BE2C (cell line): ENCODE measurements at regions not wholly inside any gene's neighbourhood (a gene's known extent, or its start where the extent isn't known, plus 50 kb on each side); places are given as distances from the start of the nearest gene placed in this dataset.

Source experiments
- DNase-seq: peaks from one replicate; pipeline ENCODE4 v3.0.0-alpha.2; 2020
- H3K27me3 ChIP-seq: fragments of 250-450 bp; sonication (Bioruptor Pico); 2 replicates; pipeline ENCODE4 v1.5.1; 2020; ENCODE audit warnings: mild to moderate bottlenecking
- H3K36me3 ChIP-seq: fragments of 250-450 bp; sonication (Bioruptor Pico); 2 replicates; pipeline ENCODE4 v1.5.1; 2020; ENCODE audit warnings: mild to moderate bottlenecking
- H3K4me1 ChIP-seq: fragments of 250-450 bp; sonication (Bioruptor Pico); 2 replicates; pipeline ENCODE4 v1.5.1; 2020
- H3K4me3 ChIP-seq: 2 replicates; pipeline ENCODE4 v1.5.1; 2011; ENCODE audit warnings: low read depth, low read length
- H3K9me3 ChIP-seq: fragments of 250-450 bp; sonication (Bioruptor Pico); 2 replicates; pipeline ENCODE4 v1.5.1; 2020
- CTCF ChIP-seq: IDR thresholded peaks from 2 replicates; pipeline ENCODE4 v1.5.1; 2012; ENCODE audit warnings: mild to moderate bottlenecking, low read depth, low read length

- no peaks in the 10 kb centered on the region for H3K4me1 ChIP-seq
- no peak for TF ChIP-seq CTCF
- H3K27me3 ChIP-seq = no peaks in the 10 kb centered on the region
- DNase-seq = no peak
- no peak overlapping the region for H3K4me3 ChIP-seq
- no peaks in the 10 kb centered on the region for H3K9me3 ChIP-seq
- no peaks in the 10 kb centered on the region for H3K36me3 ChIP-seq
These were observed 578.4 kb upstream of the NCAM2 start for GRCh38 chr21:20419772-20420171.

- peak; percentile 19; the same call in 1 of the 2 replicates for TF ChIP-seq CTCF
- Histone ChIP-seq H3K9me3 (no peaks in the 10 kb centered on the region), H3K27me3 (no peaks in the 10 kb centered on the region), H3K36me3 (no peaks in the 10 kb centered on the region), H3K4me1 (no peaks in the 10 kb centered on the region), H3K4me3 (no peak overlapping the region)
- DNase-seq = no peak
These were observed 573.3 kb upstream of the NCAM2 start for GRCh38 chr21:20424943-20425342.

GRCh38 chr21:20425856-20426255 is 572.4 kb upstream of the NCAM2 start:
- no peak for TF ChIP-seq CTCF
- Histone ChIP-seq H3K9me3 (no peaks in the 10 kb centered on the region), H3K4me1 (no peaks in the 10 kb centered on the region)

GRCh38 chr21:20440338-20440737 is 557.9 kb upstream of the NCAM2 start:
- no peaks in the 10 kb centered on the region for H3K9me3 ChIP-seq
- H3K4me1 ChIP-seq = no peaks in the 10 kb centered on the region
- TF ChIP-seq CTCF = no peak
- DNase-seq = no peak
- no peak overlapping the region for H3K4me3 ChIP-seq
- H3K27me3 ChIP-seq = no peaks in the 10 kb centered on the region
- no peaks in the 10 kb centered on the region for H3K36me3 ChIP-seq

More at GRCh38 chr21:20425856-20426255, 572.4 kb upstream of the NCAM2 start:
- no peak for DNase-seq
- no peak overlapping the region for H3K4me3 ChIP-seq
- no peaks in the 10 kb centered on the region for H3K36me3 ChIP-seq
- H3K27me3 ChIP-seq = no peaks in the 10 kb centered on the region

- no peaks in the 10 kb centered on the region for H3K36me3 ChIP-seq
- no peaks in the 10 kb centered on the region for H3K9me3 ChIP-seq
- H3K4me1 ChIP-seq = no peaks in the 10 kb centered on the region
- H3K27me3 ChIP-seq = no peaks in the 10 kb centered on the region
- H3K4me3 ChIP-seq = no peak overlapping the region
- TF ChIP-seq CTCF = peak; percentile 84
- DNase-seq = no peak
These were observed 554.6 kb upstream of the NCAM2 start for GRCh38 chr21:20443558-20444155.

- H3K27me3 ChIP-seq = no peaks in the 10 kb centered on the region
- no peak overlapping the region for H3K4me3 ChIP-seq
- no peak for DNase-seq
- H3K36me3 ChIP-seq = no peaks in the 10 kb centered on the region
- H3K4me1 ChIP-seq = no peaks in the 10 kb centered on the region
- no peak for TF ChIP-seq CTCF
- H3K9me3 ChIP-seq = no peaks in the 10 kb centered on the region
These were observed 552.2 kb upstream of the NCAM2 start for GRCh38 chr21:20445971-20446370.
